ENCODE measurements at regions not wholly inside any gene's neighbourhood (a gene's known extent, or its start where the extent isn't known, plus 50 kb on each side); places are given as distances from the start of the nearest gene placed in this dataset.

DNA sequence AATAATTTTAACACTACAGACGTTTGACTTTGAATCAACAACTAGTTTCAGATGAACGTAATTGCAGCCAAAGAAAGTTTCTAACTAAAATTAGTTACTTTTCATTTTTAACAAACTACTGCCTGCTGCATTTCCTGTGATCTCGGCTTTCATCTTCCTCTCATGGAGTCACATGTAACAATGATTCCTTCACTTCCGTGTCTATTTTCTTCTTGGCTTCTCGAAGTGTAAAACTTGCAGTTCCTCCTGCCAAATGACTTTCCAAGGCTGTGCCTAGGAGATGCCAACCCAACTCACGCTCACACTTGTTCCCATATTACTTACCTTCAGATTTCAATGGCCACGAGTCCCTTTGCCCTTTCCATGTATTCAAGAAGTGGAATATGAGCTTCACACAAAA lies 1406.3 kb upstream of the CELF4 start:
- no peak for DNase-seq (ENCODE audit: low read depth)

DNA sequence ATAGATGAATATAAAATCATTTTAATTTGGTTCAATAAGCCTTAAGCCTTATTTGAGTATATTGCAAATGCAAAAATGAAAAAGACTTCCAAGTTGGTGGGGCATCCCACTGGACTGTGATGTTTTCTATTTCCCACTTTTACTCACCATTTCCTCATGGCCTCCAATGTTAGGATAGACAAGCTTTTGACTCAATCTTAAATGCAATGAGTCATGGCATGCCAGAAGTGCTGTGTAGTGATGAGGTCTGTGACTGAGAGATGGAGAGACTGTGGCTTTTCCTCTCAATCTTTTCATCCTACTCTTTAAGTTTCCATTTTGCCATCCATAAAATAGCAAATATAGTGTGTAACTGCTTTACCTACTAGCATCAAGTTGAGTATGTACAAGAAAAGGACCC lies 1401.2 kb upstream of the CELF4 start:
- no peak for DNase-seq (ENCODE audit: low read depth)

- DNase-seq (ENCODE audit: low read depth) = no peak
Measured at GRCh38 chr18:38963943-38964660, 1398.5 kb upstream of the CELF4 start.

DNA sequence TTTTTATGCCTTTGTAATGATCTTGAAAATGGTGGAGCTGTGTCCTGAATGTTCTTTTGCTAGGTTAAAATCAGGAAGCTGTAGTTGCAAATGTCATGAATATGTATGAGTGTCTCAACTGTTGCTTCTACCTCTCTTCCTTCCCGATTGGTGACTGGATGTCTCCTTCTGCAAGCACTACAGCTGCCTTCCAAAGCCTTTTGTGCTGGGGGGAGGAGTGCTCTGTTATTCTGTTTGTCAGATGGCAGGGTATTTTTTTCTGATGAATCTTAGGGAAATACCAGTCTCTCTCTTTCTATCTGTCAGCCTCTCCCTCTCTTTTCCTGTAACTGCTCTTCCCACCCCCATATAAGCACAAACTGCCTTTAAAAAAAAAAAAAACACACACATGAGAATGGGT lies 1396.3 kb upstream of the CELF4 start:
- DNase-seq (ENCODE audit: low read depth) = no peak

DNA sequence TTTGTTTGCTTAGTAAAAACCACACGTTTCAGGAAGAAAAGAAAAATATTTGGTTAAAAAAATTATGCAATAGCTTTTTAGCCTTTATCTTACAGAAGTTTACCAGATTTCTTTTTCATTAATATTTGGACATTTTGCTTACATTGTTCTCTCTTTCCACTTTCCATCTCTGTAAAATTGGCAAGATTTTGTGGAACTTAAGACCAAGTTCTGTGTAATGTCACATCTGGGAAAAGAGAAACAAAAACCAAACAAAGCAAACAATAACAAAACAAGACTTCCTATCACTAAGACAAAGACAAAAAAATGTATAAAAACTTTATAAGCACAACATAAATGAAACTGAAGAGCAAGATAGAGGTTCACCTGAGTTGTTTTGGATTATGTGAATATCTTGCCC lies 1392.1 kb upstream of the CELF4 start:
- no peak for DNase-seq (ENCODE audit: low read depth)

DNA sequence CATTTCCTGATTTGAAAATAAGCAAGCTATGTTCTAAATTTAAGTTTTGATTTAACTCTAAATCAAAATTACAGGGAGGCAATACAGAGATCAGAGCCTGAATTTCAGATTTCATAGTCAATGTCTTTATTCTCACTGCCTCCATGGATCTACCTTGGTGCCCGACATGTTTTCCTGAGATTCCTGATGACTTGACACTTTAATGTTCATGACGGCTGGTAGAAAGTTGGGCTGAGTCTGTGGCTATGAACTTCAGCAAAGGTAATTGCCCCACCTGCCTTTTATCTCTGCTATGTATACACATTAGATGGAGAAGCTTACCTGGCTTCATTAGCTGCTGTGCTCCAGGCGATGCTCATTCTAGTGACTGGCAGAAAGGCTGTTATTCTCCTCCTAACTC lies 1390.5 kb upstream of the CELF4 start:
- DNase-seq (ENCODE audit: low read depth) = no peak

DNA sequence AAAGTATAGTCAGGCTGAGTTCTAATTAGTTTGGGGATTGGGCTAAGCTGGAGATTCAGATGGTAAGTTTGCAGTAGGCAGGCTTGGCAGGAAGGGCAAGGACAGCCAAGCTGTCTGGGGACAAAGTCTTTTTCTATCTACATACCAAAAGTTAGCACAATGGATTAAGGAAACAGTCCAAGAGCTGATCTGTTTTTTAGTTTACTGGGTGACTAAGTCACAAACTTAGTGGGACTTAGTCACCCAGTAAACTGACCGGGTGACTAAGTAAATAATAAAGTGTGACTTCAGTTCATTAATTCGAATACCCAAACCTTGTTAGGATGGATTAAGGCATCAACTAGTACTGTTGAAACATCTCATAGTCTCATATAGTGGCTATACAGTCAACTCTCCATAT lies 1386.0 kb upstream of the CELF4 start:
- DNase-seq (ENCODE audit: low read depth) = no peak

GRCh38 chr18:38948436-38948835 lies 1382.8 kb upstream of the CELF4 start:
- no peak for DNase-seq (ENCODE audit: low read depth)

DNA sequence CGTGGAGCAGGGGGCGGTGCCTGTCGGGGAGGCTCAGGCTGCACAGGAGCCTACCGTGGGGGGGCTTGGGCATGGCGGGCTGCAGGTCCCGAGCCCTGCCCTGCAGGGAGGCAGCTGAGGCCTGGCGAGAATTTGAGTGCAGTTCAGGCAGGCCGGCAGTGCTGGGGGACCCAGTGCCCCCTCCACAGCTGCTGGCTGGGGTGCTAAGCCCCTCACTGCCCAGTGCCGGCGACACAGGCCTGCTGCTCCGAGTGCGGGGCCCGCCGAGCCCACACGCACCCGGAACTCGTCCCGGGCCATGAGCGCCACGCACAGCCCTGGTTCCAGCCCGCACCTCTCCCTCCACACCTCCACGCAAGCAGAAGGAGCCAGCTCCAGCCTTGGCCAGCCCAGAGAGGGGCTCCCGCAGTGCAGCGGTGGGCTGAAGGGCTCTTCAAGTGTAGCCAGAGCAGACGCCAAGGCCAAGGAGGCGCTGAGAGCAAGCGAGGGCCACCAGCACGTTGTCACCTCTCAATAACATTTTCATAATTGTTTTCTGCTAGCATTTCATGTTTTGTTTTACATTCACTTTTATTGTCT lies 1378.9 kb upstream of the CELF4 start:
- DNase-seq (ENCODE audit: low read depth) = no peak

- no peak for DNase-seq (ENCODE audit: low read depth)
Measured at GRCh38 chr18:38941711-38942561, 1376.3 kb upstream of the CELF4 start.

- DNase-seq (ENCODE audit: low read depth) = peak; percentile 57
Measured at GRCh38 chr18:38940863-38941531, 1375.4 kb upstream of the CELF4 start.

- no peak for DNase-seq (ENCODE audit: low read depth)
Measured at GRCh38 chr18:38940475-38940862, 1374.9 kb upstream of the CELF4 start.

DNA sequence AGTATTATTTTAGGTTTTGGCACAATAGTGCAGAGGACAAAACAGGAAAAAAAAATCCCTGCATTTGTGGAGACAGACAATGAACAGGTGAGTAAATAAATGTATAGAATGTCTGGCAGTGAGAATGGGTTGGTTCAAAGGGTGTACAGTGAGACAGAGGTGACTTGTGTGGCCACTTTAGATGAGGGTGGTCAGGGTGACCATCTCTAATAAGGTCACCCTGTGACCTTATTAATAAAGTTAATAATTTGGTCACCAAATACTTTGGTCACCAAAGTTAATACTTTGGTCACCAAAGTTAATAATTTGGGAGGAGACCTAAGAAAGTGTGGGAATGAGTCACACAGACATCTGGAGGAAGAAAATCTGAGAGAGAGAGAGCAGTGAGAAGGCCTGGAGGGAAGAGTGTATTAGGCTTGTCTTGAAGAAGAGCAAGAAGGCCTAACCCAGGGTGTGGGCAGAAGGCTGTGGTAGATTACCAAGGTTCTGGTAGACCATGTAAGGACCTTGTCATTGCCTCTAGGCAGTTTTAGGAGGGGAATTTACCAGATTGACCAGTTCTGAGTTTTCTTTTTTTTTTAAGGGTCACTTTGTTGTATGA lies 1368.4 kb upstream of the CELF4 start:
- no peak for DNase-seq (ENCODE audit: low read depth)

DNA sequence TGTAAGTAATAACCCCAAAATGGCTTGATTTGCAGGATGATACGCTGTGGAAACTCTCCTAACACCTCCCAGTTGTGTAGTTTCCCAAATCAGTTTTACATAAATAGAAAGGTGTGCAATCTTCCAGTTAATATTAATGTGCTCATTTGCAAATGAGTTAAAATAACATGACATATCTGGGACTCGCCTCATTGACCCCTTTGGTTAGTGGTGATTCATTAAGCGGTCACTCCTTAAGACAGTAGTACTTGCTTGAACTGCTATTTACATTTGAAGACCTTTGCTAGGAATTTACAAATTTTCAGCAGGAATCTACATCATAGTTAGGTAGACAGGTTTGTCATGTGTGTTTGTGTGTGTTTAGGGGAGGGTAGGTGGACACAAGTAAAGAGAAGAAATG lies 1367.7 kb upstream of the CELF4 start:
- no peak for DNase-seq (ENCODE audit: low read depth)

DNA sequence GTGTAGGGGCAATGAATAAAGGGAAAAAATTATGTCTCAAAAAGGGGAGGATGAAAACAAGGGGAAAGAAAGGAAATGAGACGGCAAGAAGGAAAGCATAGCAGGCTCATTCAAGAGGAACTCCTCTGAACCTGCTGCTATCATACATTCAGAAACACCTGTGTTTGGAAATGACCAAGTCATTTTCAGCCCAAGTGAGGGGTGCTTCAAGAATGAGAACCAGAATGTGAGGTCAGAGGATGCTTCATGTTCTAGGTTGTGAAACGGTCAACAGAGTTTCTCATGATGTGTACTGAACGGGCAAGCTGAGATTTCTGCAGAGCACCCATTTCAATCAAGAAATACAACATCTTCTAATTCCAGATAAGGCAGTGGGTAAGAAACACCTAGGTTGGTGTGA lies 1367.2 kb upstream of the CELF4 start:
- no peak for DNase-seq (ENCODE audit: low read depth)

DNA sequence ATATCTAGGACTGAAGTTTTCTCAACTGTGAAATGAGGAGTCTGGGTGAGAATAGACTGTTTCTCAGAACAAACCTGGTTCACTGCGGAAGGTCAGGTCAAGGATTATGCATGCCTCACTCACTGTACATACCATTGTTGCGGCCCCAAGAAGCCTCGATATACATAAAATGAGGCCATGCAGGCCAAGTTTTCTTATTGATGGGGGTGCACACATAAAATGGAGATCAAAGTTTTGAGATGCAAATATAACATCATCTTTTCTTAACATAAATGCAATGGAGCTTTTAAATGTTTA lies 1366.1 kb upstream of the CELF4 start:
- DNase-seq (ENCODE audit: low read depth) = no peak

DNA sequence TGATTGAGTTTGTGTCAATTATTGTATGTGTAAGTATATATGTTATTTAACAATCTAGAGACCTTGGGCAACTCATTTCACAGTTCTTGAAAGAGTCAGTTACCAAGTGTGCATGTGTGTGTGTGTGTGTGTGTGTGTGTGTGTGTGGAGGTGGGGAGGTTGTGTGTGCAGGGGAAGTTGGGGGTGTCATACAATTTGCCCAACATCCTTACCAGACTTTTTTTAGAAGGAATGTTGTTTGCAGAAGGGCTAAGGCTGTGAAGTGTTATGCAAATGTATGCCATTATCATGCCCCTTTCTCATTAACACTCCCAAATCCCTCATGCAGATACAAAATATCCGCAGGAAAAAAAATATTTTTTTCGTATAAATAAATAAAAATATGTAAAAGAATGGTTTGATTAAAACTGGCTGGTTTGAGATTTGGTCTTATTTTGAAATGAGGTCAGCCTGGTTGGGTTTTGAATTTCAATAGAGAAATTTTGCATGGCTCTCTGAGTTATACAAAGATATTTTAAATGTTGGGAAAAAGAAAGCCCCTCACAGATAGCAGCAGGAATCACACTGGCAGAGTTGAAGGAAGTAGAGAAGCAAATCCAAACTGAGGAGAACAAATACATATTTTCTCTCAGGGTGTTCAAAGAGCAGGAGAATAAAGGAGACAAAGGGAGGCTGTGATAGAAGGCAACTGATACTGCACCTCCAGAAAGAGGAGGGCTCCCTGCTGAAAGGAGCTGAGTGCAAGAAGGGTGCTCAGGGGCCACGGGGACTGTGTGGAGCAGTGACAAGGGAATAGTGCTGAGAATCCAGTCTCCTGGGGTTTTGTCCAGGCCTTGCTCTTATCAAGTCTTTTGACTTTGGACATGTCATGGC lies 1365.5 kb upstream of the CELF4 start:
- DNase-seq (ENCODE audit: low read depth) = no peak

GRCh38 chr18:38923540-38923939 lies 1357.9 kb upstream of the CELF4 start:
- DNase-seq (ENCODE audit: low read depth) = no peak

DNA sequence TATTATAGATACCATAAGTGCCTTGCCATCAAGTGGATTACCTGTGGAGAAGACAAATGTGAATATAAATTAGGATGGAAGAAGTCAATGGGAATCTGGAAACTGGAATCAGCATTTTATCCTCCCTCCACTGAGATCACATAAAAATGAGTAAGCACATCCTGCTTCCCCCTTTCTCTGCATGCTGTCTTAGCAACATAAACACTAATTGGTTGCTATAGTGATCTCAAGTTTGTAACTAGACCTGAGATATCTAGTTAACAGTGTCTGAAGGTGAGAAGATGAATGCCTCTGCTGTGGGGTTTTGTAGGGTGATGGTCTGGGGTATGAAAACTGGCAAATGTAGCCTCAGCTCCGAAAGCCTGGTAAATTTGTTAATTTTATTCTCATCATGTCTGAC lies 1357.5 kb upstream of the CELF4 start:
- DNase-seq (ENCODE audit: low read depth) = no peak

GRCh38 chr18:38909972-38910371 lies 1344.4 kb upstream of the CELF4 start:
- DNase-seq (ENCODE audit: low read depth) = peak; percentile 6

- no peak for DNase-seq (ENCODE audit: low read depth)
Measured at GRCh38 chr18:38902796-38903195, 1337.2 kb upstream of the CELF4 start.

DNA sequence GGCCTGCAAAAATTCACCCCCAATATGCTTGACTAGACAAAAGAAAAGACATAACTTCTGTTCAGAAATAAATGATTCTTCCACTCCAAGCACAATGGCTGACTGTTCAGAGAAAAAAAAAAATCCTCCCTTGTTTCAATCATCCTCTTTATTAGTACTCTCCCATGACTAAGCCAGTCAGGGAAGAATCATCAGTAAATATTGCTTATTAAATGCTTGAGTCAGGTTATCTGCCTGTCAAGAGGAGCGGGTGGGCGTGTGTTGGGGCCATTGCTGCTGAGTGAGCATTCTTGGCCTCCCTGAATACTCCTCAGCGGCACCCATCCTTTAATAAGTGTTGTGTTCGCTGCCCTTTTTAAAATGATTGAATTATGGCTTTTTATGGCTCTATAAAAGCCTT lies 1334.8 kb upstream of the CELF4 start:
- no peak for DNase-seq (ENCODE audit: low read depth)

Data from non-pigmented ciliary epithelial cell (primary cell).